ACC112 (cell line): ENCODE measurements at regions not wholly inside any gene's neighbourhood (a gene's known extent, or its start where the extent isn't known, plus 50 kb on each side); places are given as distances from the start of the nearest gene placed in this dataset.
"Not testable (repeated sequence)": the region's sequence is repeated elsewhere in the genome, so short reads cannot be mapped to it uniquely, and the experiment has no call there.

ENCODE experiments used
- H2AFZ ChIP-seq: fragments of 200-600 bp; sonication (generic); one replicate; pipeline ENCODE4 v1.6.0; 2017; ENCODE audit warnings: antibody characterized with exemption, low read length; ENCODE audit not compliant: unreplicated experiment
- H3K27ac ChIP-seq: fragments of 200-600 bp; sonication (generic); 2 replicates; pipeline ENCODE4 v1.5.1; 2014; ENCODE audit warnings: low read depth, mild to moderate bottlenecking, antibody characterized with exemption, low read length, moderate library complexity
- H3K27me3 ChIP-seq: fragments of 200-600 bp; sonication (generic); 2 replicates; pipeline ENCODE4 v1.6.1; 2014; ENCODE audit warnings: mild to moderate bottlenecking, antibody characterized with exemption, low read length, moderate library complexity, mixed read lengths; ENCODE audit not compliant: insufficient read depth
- H3K36me3 ChIP-seq: fragments of 200-600 bp; sonication (generic); 2 replicates; pipeline ENCODE4 v1.6.1; 2016; ENCODE audit warnings: mild to moderate bottlenecking, antibody characterized with exemption, low read length, moderate library complexity, mixed read lengths; ENCODE audit not compliant: insufficient read depth
- H3K4me1 ChIP-seq: fragments of 200-600 bp; sonication (generic); one replicate; pipeline ENCODE4 v1.6.1; 2016; ENCODE audit warnings: low read length, mixed read lengths; ENCODE audit not compliant: insufficient read depth, unreplicated experiment, control insufficient read depth
- H3K4me3 ChIP-seq: fragments of 200-600 bp; sonication (generic); 2 replicates; pipeline ENCODE4 v1.5.1; 2014; ENCODE audit warnings: mild to moderate bottlenecking, low read depth, low read length
- H3K79me2 ChIP-seq: fragments of 200-600 bp; sonication (generic); one replicate; pipeline ENCODE4 v1.6.0; 2016; ENCODE audit warnings: low read length; ENCODE audit not compliant: control insufficient read depth, unreplicated experiment, insufficient read depth

DNA sequence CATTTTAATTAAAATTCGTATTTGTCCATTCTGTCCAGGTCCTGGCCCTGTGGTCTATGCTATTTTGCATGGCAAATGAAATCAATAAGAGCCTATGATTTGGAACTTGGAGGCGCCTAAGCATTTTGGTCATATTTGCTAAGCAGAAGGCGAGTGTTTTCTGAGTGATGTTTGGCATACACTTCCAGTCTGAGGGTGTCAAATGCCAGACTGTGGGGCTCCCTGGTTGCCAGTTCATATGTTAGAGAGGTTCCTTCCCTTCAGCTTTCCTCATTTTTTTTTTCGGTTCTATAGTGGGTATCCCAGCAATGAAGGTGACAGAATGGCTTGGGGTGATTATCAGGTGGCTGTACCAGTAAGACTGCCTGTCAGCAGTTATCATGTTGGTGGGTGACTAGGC is 1007.8 kb upstream of the WWC1 start:
- Histone ChIP-seq H3K79me2 (no peaks in the 10 kb centered on the region), H3K4me3 (no peak overlapping the region), H2AFZ (no peak overlapping the region), H3K4me1 (no peaks in the 10 kb centered on the region), H3K27me3 (no peaks in the 10 kb centered on the region), H3K36me3 (no peaks in the 10 kb centered on the region), H3K27ac (no peak overlapping the region)

DNA sequence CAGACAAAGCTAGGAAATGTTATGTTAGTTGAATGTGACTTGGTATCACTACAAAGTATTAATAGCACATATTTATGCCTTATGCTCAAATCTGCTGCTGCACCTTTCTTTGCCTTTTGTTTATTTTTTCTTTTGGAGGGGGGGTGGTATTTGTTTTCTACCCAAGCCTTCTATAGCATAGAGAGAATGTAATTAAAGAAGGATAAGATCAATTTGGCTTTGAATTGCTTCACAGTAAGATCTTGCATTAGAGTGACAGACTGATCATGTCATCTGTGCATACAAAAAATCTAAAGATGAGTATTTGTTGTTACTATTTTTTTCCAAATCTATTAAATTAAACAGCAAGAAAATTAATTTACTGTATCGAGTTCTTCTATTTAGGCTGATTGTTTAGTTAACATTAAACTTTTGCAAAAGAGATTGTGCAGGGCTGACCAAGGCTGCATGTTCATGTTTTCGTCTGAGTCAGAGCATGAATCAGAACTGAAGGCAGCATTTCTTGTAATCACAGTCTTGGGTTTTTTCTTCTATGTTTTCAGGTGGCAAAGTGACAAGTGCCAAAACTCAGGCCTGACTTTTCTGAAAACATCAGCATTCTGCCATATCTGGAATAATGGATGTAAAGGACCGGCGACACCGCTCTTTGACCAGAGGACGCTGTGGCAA is 1007.1 kb upstream of the WWC1 start:
- Histone ChIP-seq H3K4me1 (no peaks in the 10 kb centered on the region), H3K27me3 (no peaks in the 10 kb centered on the region), H3K4me3 (no peak overlapping the region), H3K27ac (no peak overlapping the region), H2AFZ (no peak overlapping the region), H3K36me3 (no peaks in the 10 kb centered on the region), H3K79me2 (no peaks in the 10 kb centered on the region)

DNA sequence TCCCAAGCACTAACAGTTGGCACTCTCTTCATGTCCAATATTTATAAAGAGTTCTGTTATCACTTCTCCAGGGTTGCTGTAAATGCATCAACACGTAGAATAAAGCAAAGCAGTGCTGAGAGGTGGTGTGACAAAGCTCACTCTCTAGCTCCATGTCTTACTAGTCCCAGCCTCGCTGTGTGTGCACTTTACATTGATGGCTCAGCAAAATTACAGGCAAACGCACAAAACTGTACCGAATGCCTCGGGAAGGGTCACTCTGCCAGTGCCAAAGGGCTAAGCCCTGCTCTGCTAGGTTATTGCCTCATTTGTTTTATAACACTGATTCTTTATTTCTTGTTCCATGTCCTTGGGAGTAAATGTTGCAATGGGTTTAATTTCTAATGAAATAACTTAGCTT is 1005.9 kb upstream of the WWC1 start:
- Histone ChIP-seq H3K4me1 (no peaks in the 10 kb centered on the region), H3K27me3 (no peaks in the 10 kb centered on the region), H2AFZ (no peak overlapping the region), H3K79me2 (no peaks in the 10 kb centered on the region), H3K36me3 (no peaks in the 10 kb centered on the region), H3K4me3 (no peak overlapping the region), H3K27ac (no peak overlapping the region)

DNA sequence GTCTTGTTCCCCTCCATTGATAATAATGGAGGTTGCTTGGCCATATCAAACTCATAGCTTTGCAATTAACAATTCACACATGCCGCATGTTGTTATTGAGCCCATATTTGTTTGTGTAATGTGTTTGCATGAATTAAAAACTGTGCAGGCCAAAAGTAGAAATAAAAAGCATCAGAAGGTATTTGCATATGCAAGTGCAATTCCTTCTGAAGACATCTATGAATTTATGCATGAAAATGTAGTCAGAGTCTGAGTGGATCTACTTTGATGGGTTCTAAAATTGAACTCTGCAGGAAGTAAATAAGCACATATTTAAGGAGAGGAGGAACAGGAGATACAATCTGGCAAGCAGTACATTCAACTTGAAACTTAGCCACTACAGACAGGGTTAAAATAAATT is 1004.6 kb upstream of the WWC1 start:
- no peaks in the 10 kb centered on the region for H3K27me3 ChIP-seq
- H3K36me3 ChIP-seq: no peaks in the 10 kb centered on the region
- H3K79me2 ChIP-seq: no peaks in the 10 kb centered on the region
- no peak overlapping the region for H2AFZ ChIP-seq
- no peaks in the 10 kb centered on the region for H3K4me1 ChIP-seq
- no peak overlapping the region for H3K27ac ChIP-seq
- H3K4me3 ChIP-seq: no peak overlapping the region

DNA sequence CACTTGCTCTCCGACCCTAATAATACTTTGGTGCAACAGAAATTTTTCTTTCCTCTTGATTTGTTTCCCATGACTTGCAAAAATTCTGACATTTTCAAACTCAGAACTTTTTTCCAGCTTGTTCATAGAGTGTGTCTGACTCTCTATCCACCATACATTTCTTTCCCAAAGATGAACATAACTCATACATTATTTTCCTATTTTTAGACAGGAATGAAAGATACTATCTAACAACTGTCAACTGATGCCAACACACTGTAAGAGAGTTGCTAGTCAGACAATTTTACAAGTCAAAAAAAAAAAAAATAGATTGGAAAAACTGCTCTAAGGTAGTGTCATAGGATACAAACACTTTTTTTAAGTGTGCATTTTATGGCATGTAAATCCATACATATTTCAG is 1001.0 kb upstream of the WWC1 start:
- Histone ChIP-seq H3K27me3 (no peaks in the 10 kb centered on the region), H3K36me3 (no peaks in the 10 kb centered on the region), H2AFZ (no peak overlapping the region), H3K79me2 (no peaks in the 10 kb centered on the region), H3K4me3 (no peak overlapping the region), H3K4me1 (peaks cover 7% of the 10 kb centered on the region), H3K27ac (no peak overlapping the region)

DNA sequence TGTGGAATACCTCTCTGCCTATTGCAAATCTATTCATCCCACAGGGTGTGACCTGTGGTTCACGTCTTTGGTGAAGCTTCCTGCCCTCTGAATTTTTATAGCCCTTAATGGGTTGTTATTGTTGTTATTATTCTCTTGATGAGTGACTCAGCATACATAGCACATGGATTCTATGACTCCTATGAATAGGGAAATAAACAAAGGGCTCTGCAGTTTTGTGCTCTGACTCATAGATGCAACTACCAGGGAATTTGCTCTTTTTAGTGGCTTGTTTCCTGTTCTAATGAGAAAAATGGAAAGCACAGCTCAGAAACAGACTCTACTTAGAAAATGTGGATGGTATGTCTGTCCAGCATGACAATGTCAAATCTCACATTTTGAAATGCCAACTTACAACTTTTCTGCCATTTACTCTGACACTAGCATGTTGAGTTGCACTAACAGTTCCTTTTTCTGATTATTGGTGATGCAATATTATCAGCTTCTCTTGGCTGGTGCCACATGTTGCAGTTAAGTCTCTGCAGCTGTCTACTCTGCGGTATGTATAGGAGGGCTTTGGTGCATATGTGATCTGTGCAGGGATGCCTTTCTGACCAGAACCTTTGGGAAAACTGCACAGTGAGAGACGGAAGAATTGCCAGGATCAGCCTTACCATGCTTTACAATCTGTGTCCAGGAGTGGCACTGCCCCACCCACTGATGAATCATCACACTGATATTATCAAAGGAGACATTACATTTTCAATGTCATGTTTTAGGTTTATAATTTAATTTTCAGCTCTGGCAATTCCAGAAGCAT is 996.4 kb upstream of the WWC1 start:
- Histone ChIP-seq H2AFZ (no peak overlapping the region), H3K27me3 (no peaks in the 10 kb centered on the region), H3K4me1 (peaks cover 9% of the 10 kb centered on the region), H3K79me2 (no peaks in the 10 kb centered on the region), H3K36me3 (no peaks in the 10 kb centered on the region), H3K27ac (peak overlapping the region; percentile 55; the same call in 1 of the 2 replicates), H3K4me3 (peak overlapping the region; percentile 59; the same call in 1 of the 2 replicates)

DNA sequence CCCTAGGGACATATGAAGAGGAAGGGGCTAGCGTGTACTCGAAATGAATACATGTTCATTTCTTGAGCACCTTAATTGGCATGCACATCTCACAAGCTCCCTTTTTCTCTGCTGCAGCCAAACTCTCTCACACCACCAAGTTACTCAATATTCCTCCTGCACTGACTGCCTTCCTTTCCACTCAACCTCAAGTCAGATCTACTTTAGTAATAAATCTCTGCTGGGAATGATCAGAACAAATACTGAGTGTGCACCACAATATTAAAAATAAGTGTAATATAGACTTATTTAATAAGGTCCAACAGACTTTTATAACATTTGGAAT is 995.8 kb upstream of the WWC1 start:
- no peak overlapping the region for H2AFZ ChIP-seq
- no peak overlapping the region for H3K27ac ChIP-seq
- peak overlapping the region; percentile 59; the same call in 1 of the 2 replicates for H3K4me3 ChIP-seq
- no peaks in the 10 kb centered on the region for H3K36me3 ChIP-seq
- peaks cover 9% of the 10 kb centered on the region for H3K4me1 ChIP-seq
- no peaks in the 10 kb centered on the region for H3K27me3 ChIP-seq
- no peaks in the 10 kb centered on the region for H3K79me2 ChIP-seq

DNA sequence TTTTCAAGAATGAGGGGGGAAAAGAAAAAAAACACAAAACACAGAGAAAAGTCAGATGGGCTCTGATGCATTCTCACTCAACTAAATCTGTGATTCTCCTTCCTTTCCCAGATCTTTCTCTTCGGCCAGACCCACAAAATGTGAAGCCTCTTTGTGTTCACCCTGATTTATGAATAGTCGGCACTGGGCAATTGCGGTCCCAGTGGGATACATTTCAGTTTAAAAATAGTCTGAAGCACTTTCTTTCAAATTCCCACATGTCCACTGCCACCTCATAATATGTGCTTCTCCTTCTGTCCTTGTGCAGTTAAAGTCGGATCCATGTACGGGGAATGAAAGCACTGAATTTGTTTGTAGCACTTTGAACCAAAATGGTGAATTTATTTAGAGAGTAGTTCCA is 995.4 kb upstream of the WWC1 start:
- Histone ChIP-seq H3K36me3 (no peaks in the 10 kb centered on the region), H3K4me1 (peaks cover 9% of the 10 kb centered on the region), H3K27me3 (no peaks in the 10 kb centered on the region), H2AFZ (no peak overlapping the region), H3K27ac (no peak overlapping the region), H3K79me2 (no peaks in the 10 kb centered on the region), H3K4me3 (no peak overlapping the region)

DNA sequence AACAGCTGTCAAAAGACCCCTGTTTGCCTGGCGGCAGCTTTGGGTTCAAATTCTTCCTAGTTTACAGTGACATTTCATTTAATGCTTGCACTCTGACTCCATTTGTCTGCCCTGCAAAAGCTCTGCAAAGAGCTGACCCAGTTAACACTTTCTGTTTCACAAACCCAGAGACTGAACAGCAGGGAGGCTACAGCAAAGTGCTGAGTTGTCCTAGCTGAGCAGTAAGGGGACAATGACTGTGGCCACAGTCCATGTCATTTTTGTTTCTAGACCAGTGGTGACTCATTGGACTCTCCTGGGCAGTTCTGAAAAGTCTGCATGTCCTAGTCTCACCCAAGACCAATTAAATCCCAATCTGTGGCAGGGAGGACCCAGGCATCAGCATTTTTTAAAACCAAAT is 994.8 kb upstream of the WWC1 start:
- H3K27ac ChIP-seq: no peak overlapping the region
- no peak overlapping the region for H2AFZ ChIP-seq
- H3K79me2 ChIP-seq: no peaks in the 10 kb centered on the region
- H3K4me3 ChIP-seq: no peak overlapping the region
- peaks cover 9% of the 10 kb centered on the region for H3K4me1 ChIP-seq
- H3K36me3 ChIP-seq: no peaks in the 10 kb centered on the region
- no peaks in the 10 kb centered on the region for H3K27me3 ChIP-seq

DNA sequence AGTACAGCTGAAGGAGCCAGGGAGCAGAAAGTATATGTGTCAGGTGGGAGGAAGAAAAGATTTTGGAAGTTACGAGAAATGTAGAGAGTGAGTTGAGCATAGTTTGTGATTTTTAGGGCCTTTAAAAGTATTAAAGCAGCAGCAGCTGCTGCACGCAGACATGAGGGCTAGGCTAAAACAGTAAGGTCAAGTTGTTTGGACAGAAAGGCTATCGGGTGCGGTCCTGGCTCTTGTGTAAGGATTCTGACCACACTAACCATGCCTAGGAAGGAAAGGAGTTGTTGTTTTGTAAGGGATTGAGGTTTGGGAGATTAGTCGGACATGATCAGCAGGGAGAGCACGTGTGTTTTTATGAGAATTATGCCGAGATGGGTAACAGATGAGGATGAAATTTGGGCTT is 991.6 kb upstream of the WWC1 start:
- H3K4me1 ChIP-seq, H3K27ac ChIP-seq, H3K27me3 ChIP-seq, H3K79me2 ChIP-seq, H2AFZ ChIP-seq, H3K36me3 ChIP-seq, H3K4me3 ChIP-seq: not testable (repeated sequence)

DNA sequence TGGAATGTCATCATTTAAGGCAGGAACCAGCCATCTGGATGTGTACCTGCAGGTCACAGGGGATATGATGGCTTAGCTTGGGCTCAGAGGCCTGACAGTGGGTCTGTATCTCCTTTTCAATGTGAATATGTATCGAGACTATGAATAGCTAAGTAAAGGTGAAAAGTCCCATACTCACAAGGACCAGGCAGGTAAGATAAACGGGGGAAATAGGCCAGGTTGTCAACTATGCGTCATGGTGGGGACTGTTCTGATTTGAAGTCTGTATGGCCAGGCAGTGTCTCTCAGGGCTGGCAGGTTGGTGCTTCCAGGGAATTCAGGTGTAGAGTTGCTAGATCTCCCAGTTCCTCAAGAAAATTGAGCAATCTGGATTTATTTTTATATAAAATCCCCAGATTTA is 987.9 kb upstream of the WWC1 start:
- Histone ChIP-seq H3K36me3 (no peaks in the 10 kb centered on the region), H3K79me2 (no peaks in the 10 kb centered on the region), H3K27ac (no peak overlapping the region), H3K4me3 (no peak overlapping the region), H2AFZ (no peak overlapping the region), H3K27me3 (no peaks in the 10 kb centered on the region), H3K4me1 (no peaks in the 10 kb centered on the region)
